Loucy (cell line): ENCODE measurements at regions not wholly inside any gene's neighbourhood (a gene's known extent, or its start where the extent isn't known, plus 50 kb on each side); places are given as distances from the start of the nearest gene placed in this dataset.

Experiments used
- CTCF ChIP-seq: fragments of 200-600 bp; sonication (generic); conservative IDR thresholded peaks from 2 replicates; pipeline ENCODE4 v1.5.1; 2014; ENCODE audit warnings: mild to moderate bottlenecking, antibody characterized with exemption, low read length
- EZH2phosphoT487 ChIP-seq: fragments of 200-600 bp; IDR thresholded peaks from 2 replicates; pipeline ENCODE4 v1.6.1; 2018; ENCODE audit warnings: antibody characterized with exemption, mild to moderate bottlenecking, moderate library complexity, borderline replicate concordance

DNA sequence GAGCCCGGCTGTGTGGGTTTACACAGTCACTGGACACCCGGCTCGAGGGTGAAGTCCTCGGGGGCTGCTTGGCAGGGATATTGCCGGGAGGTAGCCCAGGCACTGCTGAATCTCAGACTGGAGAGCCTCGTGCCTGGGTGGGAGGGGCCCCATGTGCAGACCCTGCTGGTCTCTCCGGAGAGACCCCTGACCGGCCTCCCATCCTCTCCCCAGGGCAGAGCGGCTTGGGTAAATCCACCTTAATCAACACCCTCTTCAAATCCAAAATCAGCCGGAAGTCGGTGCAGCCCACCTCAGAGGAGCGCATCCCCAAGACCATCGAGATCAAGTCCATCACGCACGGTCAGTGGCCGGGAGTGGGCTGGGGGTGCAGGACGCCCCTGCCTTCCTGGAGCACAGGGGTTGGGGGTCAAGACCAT lies 346.5 kb downstream of the SEC14L1 start:
- TF ChIP-seq EZH2phosphoT487: no peak
- TF ChIP-seq CTCF: no peak
